ENCODE measurements at regions not wholly inside any gene's neighbourhood (a gene's known extent, or its start where the extent isn't known, plus 50 kb on each side); places are given as distances from the start of the nearest gene placed in this dataset.

DNA sequence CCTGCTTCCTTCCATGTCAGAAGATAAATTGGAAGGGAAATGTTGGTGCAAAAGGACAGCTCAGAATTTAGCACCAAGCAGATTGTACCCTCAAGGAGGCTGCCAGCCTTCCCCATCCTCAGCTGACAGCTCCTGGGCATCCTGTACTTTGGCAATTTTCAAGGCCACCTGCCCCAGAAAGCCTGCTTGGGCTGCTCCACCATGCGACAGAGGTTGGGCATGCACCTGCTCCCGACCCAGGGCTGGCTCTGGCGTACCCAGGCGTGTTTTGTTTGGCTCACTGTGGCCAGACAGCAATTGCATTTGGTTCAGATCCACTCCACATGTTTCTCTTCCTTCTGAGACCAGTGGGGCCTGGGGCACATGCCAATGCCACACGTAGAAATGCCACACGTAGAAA lies 547.8 kb downstream of the NPHP4 start:
- no peak overlapping the region for H3K4me3 ChIP-seq (replicated peaks; ENCODE audit: low read depth, low read length)
- TF ChIP-seq, protein P1, sequence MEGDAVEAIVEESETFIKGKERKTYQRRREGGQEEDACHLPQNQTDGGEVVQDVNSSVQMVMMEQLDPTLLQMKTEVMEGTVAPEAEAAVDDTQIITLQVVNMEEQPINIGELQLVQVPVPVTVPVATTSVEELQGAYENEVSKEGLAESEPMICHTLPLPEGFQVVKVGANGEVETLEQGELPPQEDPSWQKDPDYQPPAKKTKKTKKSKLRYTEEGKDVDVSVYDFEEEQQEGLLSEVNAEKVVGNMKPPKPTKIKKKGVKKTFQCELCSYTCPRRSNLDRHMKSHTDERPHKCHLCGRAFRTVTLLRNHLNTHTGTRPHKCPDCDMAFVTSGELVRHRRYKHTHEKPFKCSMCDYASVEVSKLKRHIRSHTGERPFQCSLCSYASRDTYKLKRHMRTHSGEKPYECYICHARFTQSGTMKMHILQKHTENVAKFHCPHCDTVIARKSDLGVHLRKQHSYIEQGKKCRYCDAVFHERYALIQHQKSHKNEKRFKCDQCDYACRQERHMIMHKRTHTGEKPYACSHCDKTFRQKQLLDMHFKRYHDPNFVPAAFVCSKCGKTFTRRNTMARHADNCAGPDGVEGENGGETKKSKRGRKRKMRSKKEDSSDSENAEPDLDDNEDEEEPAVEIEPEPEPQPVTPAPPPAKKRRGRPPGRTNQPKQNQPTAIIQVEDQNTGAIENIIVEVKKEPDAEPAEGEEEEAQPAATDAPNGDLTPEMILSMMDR (IDR thresholded peaks at IDR 0.05; ENCODE audit: low read length, missing control alignments), result no peak
- no peak for DNase-seq (ENCODE audit: low read depth)

DNA sequence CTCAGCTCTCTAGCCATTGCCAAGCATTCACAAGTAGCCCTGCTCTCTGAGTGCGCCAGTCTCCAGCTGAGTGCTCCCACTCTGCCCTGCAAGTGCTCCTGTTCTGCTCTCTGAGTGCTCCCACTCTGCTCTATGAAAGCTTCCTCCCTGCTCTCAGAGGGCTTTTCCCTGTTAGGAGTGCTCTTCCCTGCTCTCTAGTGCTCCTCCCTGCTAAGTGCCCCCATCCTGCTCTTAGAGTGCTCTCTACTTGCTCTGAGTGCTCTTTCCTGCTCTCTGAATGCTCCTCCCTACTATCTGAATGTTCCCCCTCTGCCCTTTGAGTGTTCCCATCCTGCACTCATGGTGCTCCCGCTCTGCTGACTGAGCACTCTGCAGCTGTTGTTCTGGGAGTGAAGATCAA lies 555.4 kb downstream of the NPHP4 start:
- no peak for DNase-seq (ENCODE audit: low read depth)
- TF ChIP-seq, protein P1 (IDR thresholded peaks at IDR 0.05; ENCODE audit: low read length, missing control alignments), result no peak

DNA sequence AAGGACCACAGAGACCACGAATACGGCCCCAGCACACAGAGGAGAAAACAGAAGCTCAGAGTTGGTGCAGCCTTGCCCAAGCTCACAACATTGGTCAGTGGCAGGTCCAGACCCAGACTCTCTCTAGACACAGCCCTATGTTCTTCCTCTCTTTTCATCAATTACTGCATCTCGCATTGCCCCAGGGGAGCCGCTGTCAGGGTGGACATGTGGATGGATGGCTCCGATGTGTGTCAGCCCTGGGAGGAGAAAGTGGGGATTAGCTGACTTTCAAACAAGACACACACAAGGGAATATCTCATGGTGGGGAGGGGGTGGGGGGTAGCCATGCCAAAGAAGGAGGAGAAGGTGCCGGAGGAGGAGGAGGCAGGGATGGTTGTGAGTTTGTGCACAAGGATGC lies 556.8 kb downstream of the NPHP4 start:
- DNase-seq (ENCODE audit: low read depth), result no peak

More for the DNA sequence above, 555.4 kb downstream of the NPHP4 start:
- no peak overlapping the region for H3K4me3 ChIP-seq (replicated peaks; ENCODE audit: low read depth, low read length)

DNA sequence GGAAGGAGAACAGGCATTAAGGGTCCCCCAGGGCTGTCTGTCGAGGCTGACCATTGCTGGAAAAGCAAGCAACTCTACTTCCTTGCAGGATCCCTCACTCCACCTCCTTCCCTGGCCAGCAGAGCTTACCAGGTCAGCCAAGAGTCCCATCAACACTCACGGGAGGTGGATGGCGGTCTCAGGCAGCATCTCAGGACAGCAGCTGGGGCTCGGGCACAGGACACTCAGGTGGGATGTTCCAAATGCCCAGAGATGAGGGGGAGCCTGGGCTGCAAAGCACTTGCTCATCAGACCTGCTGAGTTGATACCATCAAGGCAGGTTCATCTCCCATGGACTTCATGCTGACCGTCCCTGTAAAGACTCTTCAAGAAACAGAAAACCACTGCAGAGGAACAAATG lies 559.8 kb downstream of the NPHP4 start:
- DNase-seq (ENCODE audit: low read depth), result no peak
- TF ChIP-seq, protein P1 (IDR thresholded peaks at IDR 0.05; ENCODE audit: low read length, missing control alignments), result no peak
- H3K4me3 ChIP-seq (replicated peaks; ENCODE audit: low read depth, low read length), result no peak overlapping the region

More for the DNA sequence above, 556.8 kb downstream of the NPHP4 start:
- no peak overlapping the region for H3K4me3 ChIP-seq (replicated peaks; ENCODE audit: low read depth, low read length)
- TF ChIP-seq, protein P1 (IDR thresholded peaks at IDR 0.05; ENCODE audit: low read length, missing control alignments), result no peak

DNA sequence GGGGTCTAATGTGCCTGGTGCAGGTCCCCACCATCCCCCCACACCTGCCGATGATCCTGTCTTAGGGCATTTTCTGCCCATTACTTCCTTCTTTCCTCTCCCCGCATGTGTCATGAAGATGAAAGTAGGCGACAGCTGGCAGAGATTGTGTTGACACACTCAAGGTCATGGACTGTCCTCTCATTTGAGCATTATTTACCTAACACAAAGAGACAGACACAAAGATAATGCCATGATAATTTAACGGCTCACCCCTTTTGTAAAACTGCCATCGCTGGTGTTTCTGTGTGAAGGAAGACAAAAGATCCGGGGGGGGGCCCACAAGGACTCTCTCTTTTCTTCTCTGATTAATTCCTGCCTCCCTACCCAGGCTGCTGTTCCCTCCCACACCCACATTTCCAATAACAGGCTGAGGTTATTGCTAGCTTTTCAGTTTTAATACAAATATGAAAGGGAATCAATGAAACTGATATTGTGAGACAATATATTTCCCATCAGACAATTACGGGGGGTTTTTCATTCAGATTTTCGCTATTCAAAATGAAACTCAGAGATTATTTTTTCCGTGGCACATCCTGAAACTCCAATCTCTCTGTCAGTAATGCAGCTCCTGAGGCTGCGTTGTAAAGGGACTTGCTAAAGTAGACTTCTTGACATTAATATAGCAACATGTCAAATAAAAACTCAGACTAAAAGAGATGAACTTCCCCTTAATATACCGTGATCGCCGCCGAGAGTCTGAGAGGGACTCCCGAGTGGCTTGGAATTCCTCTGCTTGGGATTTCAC lies 561.1 kb downstream of the NPHP4 start:
- no peak overlapping the region for H3K4me3 ChIP-seq (replicated peaks; ENCODE audit: low read depth, low read length)
- DNase-seq (ENCODE audit: low read depth), result no peak
- TF ChIP-seq, protein P1 (IDR thresholded peaks at IDR 0.05; ENCODE audit: low read length, missing control alignments), result no peak

DNA sequence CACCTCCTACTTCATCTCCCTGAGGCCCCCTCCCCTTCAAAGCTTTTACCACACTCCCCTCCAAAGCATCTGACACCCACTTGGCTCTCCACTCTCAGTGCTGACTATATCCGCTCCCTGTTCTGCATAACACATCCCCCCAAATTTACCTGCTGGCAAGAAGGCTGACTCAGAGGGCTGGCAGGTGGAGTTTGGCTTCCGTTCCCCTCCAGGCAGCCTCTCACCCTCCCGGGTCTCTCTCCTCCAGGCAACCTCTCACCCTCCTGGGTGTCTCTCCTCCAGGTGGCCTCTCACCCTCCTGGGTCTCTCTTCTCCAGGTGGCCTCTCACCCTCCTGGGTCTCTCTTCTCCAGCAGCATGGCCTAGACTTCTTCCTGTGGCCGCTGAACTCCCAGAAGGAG lies 562.1 kb downstream of the NPHP4 start:
- no peak for DNase-seq (ENCODE audit: low read depth)
- H3K4me3 ChIP-seq (replicated peaks; ENCODE audit: low read depth, low read length), result no peak overlapping the region
- TF ChIP-seq, protein P1 (IDR thresholded peaks at IDR 0.05; ENCODE audit: low read length, missing control alignments), result no peak

DNA sequence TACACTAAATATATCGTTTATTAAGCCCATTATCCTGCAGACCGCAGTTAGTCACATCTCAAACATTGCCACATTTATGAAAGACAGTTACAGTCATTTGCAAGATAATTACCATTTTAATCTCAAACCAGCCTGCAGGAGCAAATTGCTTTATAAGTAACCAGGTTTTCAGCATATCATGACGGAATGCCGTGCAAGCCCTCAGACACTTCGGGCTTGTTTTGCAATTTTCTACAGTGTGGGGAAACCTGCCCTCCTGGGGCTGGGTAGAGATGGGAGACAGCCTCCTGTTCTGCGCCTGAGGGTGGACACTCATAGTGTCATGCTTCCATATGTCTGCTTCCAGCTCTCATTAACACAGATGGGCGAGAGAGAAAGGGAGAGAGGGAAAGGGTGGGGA lies 563.9 kb downstream of the NPHP4 start:
- no peak overlapping the region for H3K4me3 ChIP-seq (replicated peaks; ENCODE audit: low read depth, low read length)
- TF ChIP-seq, protein P1 (IDR thresholded peaks at IDR 0.05; ENCODE audit: low read length, missing control alignments), result no peak
- no peak for DNase-seq (ENCODE audit: low read depth)

All from fibroblast of pulmonary artery (primary cell).